RWPE1 (cell line): ENCODE measurements at regions not wholly inside any gene's neighbourhood (a gene's known extent, or its start where the extent isn't known, plus 50 kb on each side); places are given as distances from the start of the nearest gene placed in this dataset.

Source experiments
- CTCF ChIA-PET: fragments of 350-600 bp; sonication (Branson Sonifier 250); formaldehyde crosslinking; extraction: SDS; loops from one replicate; lab custom pipeline; 2021; lab: Yijun Ruan, JAX
- POLR2A ChIA-PET: fragments of 400-600 bp; formaldehyde crosslinking; extraction: SDS; loops from one replicate; lab custom pipeline; 2020; ENCODE audit warnings: antibody characterized with exemption; ENCODE audit not compliant: low non-redundant PET; lab: Yijun Ruan, JAX
- DNase-seq: peaks from one replicate; pipeline ENCODE4 v3.0.0; 2012; ENCODE audit warnings: low spot score
- H3K27ac ChIP-seq: fragments of 450-650 bp; 2 replicates; pipeline ENCODE4 v1.5.1; 2017
- TF ChIP-seq, protein P1 (sequence below): fragments of 450-650 bp; conservative IDR thresholded peaks from 2 replicates; pipeline ENCODE4 v1.5.1; 2017; ENCODE audit warnings: low read depth, mild to moderate bottlenecking

DNA sequence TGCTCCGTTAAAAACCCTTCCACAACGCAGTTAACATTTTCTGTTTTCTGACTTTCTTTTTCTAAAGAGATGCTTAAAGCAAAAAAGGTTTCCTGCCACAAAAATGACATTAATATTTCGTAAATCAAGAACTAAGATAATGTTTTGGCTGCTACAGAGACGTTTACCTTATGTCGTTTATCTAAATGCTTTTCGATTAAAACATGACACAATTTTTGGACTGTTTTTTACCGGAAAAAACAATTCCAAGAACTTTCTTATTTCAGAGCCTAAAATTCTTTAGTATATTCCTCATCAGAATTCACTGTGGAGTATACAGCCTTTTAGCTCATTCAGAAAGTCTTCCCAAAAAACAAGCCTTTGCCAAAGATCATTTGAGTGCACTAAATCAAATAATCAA, 278.0 kb upstream of the TCF4 start:
- H3K27ac ChIP-seq: no peak overlapping the region
- CTCF ChIA-PET: no interaction called here
- no peak for DNase-seq
- TF ChIP-seq, protein P1, sequence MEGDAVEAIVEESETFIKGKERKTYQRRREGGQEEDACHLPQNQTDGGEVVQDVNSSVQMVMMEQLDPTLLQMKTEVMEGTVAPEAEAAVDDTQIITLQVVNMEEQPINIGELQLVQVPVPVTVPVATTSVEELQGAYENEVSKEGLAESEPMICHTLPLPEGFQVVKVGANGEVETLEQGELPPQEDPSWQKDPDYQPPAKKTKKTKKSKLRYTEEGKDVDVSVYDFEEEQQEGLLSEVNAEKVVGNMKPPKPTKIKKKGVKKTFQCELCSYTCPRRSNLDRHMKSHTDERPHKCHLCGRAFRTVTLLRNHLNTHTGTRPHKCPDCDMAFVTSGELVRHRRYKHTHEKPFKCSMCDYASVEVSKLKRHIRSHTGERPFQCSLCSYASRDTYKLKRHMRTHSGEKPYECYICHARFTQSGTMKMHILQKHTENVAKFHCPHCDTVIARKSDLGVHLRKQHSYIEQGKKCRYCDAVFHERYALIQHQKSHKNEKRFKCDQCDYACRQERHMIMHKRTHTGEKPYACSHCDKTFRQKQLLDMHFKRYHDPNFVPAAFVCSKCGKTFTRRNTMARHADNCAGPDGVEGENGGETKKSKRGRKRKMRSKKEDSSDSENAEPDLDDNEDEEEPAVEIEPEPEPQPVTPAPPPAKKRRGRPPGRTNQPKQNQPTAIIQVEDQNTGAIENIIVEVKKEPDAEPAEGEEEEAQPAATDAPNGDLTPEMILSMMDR: no peak
- POLR2A ChIA-PET: no interaction called here

DNA sequence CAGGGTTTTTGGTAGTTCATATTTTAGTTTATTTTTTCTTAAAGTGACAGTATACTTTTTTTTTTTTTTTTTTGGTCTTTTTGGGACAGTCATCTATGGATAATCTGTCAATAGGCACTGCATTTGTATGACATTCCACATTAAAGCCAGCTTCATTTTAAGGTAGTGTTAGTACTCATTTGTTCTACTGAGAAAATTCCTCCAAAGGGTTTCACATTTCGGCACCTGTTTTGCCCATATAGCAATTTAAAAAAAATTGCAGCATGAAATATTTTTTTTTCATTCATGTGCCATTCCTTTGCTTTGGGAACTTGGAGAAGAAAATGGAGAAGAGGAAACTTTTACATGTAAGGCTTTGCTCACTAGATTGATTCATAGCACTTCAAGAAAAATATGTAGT, 276.3 kb upstream of the TCF4 start:
- no peak for DNase-seq
- no peak overlapping the region for H3K27ac ChIP-seq
- ChIA-PET CTCF (no interaction called here), POLR2A (no interaction called here)
- TF ChIP-seq, protein P1: no peak

DNA sequence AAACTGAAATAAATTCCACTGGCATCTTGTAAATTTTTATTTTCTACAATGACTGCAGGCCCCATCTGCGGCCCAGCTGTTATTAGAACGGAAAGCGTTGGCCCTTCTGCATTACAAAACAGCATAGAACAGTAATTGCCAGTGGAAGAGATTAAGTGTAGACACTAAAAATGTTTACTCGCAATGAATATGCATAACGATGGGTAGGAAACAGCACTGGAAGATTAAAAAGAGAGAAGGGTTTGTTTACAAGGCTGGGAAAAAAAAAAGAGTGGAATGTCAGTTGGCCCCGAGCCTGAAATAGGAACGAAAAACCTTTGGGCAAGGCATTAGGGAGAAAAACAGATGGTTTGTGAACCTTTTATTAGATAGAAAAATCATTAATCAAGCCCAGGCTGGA, 275.9 kb upstream of the TCF4 start:
- DNase-seq: no peak
- POLR2A ChIA-PET: no interaction called here
- TF ChIP-seq, protein P1: no peak
- CTCF ChIA-PET: no interaction called here
- no peak overlapping the region for H3K27ac ChIP-seq

DNA sequence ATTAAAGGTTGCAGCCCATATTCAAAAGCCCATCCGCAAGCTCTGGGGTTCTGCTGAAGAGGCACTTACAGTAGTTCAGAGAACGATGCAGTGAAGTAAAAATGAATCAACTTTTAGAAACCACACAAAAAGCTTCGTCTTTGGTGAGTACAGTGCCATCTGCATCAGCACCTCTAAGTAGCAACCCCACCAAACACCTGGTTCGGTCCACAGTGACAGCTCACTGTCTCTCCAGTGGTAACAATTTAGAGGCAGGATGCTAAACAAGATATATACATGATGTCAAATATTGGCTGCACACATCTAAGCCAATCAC, 275.4 kb upstream of the TCF4 start:
- TF ChIP-seq, protein P1: no peak
- H3K27ac ChIP-seq: no peak overlapping the region
- ChIA-PET CTCF (no interaction called here), POLR2A (no interaction called here)
- DNase-seq: no peak

DNA sequence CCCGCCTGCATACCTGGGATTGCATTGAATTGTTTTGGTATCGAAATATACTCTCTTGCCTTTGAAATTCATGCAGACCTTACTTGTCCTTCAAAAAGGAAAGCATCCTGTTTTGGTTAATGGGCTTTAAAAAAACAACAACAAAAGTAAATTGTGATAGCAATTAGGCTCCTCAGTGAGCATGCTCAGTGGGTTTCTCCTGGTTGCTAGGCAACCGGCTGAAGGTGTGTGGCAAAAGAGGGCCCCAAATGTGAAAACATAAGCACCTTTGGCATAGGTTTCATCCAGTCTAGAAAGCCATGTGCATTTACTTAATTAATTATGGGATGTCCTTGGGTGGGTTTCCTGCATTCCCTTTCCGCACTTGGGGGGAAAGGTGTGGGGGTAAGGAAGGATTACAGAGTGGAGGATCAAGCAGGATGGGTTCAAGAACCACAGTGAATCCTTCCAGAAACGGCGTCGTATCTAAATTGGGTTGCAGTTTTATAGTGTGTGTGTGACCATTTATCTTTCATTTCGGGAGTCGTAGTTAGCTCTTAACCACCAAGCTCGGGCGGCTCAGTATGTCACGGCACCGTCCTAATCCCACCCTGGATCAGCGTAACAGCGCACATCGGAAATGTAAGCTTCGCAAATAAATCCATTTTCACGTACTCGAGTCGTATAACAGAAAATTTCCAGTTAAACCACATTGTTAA, 274.9 kb upstream of the TCF4 start:
- ChIA-PET CTCF (no interaction called here), POLR2A (no interaction called here)
- no peak overlapping the region for H3K27ac ChIP-seq
- TF ChIP-seq, protein P1: no peak
- no peak for DNase-seq

DNA sequence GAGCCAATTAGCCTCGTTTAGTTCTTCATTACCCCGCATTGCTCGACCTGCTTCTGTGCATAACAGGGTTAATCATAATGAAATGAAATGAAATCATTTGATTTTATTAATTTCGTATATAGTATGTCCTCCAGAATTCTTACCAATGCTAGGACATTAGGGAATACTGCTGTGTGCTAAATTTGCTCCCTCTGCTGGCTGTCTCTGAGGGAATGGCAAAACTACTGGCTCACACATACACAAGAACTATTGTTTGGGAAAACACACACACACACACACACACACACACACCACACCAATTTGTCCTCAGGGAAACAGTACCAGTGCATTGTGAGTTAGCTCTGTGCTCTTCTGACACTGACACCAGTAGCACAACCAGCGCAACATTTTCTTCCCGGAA, 273.3 kb upstream of the TCF4 start:
- ChIA-PET CTCF (no interaction called here), POLR2A (no interaction called here)
- DNase-seq: no peak
- TF ChIP-seq, protein P1: peak; percentile 25; the same call in 1 of the 2 replicates
- no peak overlapping the region for H3K27ac ChIP-seq
